GM21526 (cell line): ENCODE measurements at regions not wholly inside any gene's neighbourhood (a gene's known extent, or its start where the extent isn't known, plus 50 kb on each side); places are given as distances from the start of the nearest gene placed in this dataset.
"Not testable (repeated sequence)": the region's sequence is repeated elsewhere in the genome, so short reads cannot be mapped to it uniquely, and the experiment has no call there.

ENCODE experiments used
- ATAC-seq: cut with Tn5 transposase; IDR thresholded peaks from one replicate; pipeline ENCODE4 v1.9.1; 2021; ENCODE audit warnings: moderate library complexity; ENCODE audit not compliant: unreplicated experiment, low FRiP score

GRCh38 chr2:228613133-228613850, 431.8 kb upstream of the SPHKAP start:
- ATAC-seq: no peak

DNA sequence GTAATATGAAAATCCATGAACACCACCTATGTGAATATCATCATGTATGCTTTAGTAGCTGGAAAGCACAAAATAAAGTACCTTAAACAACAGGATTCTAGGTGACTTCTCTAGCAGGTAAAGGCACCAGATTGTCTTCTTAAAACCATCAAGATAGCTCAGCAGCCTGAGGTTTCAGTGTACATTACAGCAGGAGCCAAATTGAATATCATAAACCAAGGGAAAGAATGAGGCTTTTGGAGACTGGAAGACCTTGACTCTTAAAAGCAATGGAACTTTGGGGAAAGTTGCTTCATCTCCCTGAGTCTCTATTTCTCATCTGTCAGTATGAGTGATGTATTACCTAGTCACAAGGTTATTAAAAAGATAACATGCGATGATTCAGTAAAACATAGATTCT, 429.7 kb upstream of the SPHKAP start:
- ATAC-seq: no peak

GRCh38 chr2:228602288-228602687, 420.8 kb upstream of the SPHKAP start:
- ATAC-seq: no peak

- no peak for ATAC-seq
Observed at GRCh38 chr2:228600265-228600664, 418.8 kb upstream of the SPHKAP start.

DNA sequence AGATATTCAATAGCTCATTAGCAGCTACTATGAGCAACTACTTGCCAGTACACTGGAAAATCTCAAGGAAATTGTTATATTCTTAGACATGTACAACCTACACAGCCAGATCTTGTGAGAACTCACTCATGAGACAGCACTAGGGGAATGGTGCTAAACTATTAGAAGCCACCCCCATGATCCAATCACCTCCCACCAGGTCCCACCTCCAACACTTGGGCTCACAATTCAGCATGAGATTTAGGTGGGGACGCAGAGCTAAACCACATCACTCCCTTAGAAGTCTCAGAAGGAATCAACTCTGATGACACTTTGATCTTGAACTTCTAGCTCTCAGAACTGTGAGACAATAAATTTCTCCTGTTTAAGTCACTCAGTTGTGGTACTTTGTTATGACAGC, 418.3 kb upstream of the SPHKAP start:
- ATAC-seq: no peak

GRCh38 chr2:228599297-228599696, 417.8 kb upstream of the SPHKAP start:
- ATAC-seq: no peak

GRCh38 chr2:228597032-228597431, 415.5 kb upstream of the SPHKAP start:
- no peak for ATAC-seq

DNA sequence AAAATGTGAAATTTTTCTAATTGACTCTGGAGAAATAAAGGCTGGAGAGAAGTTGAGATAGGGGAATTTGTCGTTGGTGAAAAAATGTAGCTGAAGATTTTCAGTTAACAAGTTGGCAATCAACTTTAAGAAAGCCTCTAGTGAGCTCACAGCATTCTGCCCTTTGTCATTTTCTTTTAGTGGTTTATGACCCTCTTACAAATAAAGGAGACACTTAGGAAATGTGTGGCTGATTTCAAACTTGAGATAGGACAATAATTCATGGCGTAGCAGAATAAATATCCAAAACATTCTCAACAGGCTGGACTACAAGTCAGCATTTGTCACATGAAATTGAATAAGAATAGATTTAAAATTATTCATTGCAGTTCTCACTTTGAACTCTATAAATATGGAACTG, 412.5 kb upstream of the SPHKAP start:
- no peak for ATAC-seq

DNA sequence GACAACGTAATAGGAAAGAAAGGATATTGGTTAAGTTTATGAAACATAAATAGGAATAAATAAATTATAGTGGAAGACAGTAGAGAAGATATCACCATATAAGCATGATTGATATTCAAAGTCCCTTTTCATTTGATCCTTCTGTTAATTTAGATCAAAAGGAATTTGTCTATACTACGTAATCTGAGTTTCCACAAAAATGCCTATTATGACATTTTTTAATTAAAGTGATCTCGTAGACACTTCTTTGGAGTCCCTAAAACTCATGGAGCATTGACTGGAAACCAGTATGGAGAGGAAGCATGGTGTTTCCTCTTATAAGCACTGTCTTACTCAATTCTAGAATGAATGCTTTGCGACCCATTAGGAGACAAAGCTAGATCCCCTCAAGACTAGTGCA, 411.4 kb upstream of the SPHKAP start:
- no peak for ATAC-seq

- ATAC-seq: peak; percentile 87
Observed at GRCh38 chr2:228590681-228591080, 409.2 kb upstream of the SPHKAP start.

GRCh38 chr2:228589115-228589514, 407.6 kb upstream of the SPHKAP start:
- ATAC-seq: no peak

DNA sequence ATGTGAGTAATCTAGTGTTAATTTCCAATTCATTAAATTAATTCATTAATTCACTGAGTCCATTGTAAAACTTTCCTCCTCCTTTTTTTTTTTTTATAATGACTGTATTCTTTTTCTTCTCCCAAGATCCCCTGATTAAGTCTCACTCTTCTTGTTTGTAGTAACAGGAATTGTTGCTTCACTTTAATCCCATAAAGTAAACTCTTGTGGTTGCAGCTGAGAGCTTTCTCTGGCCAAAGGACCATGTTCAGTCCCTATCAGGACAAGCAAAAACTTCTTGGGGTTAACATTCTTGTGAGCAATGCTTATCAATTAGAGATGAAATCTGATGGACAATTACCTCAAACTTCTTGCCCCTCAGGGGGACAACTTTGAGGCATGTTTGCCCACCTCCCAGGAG, 400.2 kb upstream of the SPHKAP start:
- ATAC-seq: no peak

DNA sequence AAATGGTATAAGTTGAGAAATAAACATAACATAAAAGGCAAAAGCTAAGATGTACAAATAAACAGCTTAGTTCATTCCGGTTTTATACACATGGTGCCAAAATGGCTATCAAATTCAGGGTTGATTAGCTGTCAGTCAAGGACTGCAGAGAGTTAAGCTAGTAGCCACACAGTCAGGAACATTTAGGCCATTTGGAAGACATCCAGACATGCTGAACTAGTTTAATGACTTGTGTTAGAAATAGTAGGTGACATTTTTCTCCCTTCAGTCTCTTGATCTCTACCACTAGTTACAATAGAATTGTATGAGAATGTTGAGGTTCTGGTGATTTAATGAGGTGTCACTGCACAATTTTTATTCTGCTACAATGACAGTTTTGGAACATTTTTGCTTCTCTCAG, 394.4 kb upstream of the SPHKAP start:
- no peak for ATAC-seq

DNA sequence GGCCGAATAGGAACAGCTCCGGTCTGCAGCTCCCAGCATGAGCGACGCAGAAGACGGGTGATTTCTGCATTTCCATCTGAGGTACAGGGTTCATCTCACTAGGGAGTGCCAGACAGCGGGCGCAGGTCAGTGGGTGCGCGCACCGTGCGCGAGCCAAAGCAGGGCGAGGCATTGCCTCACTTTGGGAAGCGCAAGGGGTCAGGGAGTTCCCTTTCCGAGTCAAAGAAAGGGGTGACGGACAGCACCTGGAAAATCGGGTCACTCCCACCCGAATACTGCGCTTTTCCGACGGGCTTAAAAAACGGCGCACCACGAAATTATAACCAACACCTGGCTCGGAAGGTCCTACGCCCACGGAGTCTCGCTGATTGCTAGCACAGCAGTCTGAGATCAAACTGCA, 386.8 kb upstream of the SPHKAP start:
- not testable (repeated sequence) for ATAC-seq

GRCh38 chr2:228561816-228562215, 380.3 kb upstream of the SPHKAP start:
- no peak for ATAC-seq

DNA sequence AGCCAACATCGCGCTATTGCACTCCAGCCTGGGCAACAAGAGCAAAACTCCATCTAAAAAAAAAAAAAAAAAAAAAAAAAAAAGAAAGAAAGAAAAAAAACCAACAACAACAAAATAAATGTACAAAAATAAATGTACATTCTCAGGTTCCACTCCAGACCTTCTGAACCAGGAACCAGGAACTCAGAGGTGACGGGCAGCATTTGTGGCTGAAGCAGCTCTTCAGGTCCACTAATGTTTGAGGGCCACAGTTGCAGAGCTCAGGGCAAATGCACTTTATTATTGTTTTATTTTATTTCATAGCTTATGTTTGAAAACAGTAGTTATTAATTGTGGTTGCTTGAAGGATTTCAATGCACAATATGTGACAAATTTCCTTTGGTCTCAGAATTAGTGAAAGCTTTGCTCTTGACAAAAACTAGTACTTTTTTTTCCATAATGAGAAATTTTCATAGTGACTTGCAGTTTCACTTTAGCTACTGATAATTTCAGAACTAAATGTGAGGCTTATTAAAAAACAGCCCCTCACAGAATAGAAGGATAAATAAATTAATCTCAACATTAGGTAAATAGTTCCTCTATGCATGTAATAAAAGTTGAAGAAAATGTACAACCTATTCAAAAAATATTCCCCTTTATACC, 378.4 kb upstream of the SPHKAP start:
- ATAC-seq: no peak

DNA sequence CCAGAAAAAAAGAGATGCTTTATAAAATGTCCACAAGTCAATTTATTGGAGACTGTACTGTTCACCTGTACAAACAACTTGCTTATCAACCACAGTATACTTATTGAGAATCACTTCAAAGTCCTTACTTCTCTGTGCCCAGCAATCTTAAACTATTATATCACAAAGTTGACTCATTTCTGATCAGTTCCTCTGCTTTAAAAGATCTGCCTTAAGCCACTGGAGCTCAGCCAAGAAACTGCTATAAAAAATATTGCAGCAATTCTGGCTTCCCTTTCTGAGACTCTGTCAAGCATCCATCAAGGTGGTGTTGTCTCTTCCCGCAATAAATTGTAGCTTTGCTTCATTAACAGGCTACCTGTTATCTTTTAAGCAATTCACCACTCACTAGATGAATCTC, 375.2 kb upstream of the SPHKAP start:
- no peak for ATAC-seq

DNA sequence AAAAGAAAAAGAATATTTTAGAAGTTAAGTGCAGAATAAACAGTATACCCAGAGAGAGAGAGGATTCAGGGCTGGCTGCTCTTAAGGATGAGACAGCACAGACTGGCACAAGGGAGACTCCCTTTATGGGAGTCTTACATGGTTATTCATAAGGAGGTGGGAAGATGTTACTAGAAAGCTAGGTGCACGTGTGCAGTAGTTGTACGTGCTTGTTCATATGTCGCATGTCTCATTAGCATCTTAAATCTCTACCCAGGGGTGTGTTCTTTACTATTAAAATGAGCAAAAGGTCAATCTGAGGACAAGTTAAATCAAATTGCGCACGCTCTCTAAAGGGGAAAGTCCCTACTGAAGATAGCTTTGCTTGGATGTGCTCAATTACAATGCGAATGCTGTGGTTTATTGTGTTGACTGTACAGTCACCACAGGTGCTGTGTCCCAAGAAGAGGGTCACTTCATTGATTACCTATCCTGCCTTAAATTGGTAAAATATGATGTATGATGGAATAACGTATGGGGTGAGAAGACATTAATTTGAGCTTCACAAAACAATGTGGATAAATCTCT, 368.0 kb upstream of the SPHKAP start:
- no peak for ATAC-seq

- no peak for ATAC-seq
Observed at GRCh38 chr2:228548230-228548629, 366.7 kb upstream of the SPHKAP start.

DNA sequence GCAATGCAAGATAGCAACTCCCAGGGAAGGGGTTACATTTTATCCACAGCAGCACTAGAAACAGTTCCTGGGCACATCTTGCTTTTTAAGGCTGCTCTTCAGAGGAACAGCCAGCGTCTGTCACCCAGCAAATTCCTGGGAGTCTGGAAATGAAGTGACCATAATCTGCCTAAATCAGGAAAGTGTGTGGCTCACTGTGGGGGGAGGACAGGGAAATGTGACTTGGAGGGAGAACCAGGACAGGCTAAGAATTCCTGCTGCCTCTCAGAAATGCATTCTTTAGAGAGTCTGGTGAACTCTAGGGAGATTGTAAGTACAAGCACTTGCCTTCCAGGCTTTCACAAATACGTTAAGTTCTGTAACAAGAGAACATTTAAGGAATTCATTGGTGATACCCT, 364.3 kb upstream of the SPHKAP start:
- no peak for ATAC-seq

GRCh38 chr2:228545041-228545747, 363.7 kb upstream of the SPHKAP start:
- no peak for ATAC-seq
